UCSD-AML1 (cell line): ENCODE measurements at regions not wholly inside any gene's neighbourhood (a gene's known extent, or its start where the extent isn't known, plus 50 kb on each side); places are given as distances from the start of the nearest gene placed in this dataset.

Experiments used
- DNase-seq: peaks from one replicate; lab custom pipeline; 2025; ENCODE audit not compliant: unreplicated experiment; lab: John Stamatoyannopoulos, UW

GRCh38 chr18:73478191-73478590 lies 610.4 kb upstream of the NETO1 start:
- DNase-seq = no peak

- no peak for DNase-seq
Observed at GRCh38 chr18:73476031-73476430, 608.2 kb upstream of the NETO1 start.

GRCh38 chr18:73462092-73462491 lies 594.3 kb upstream of the NETO1 start:
- no peak for DNase-seq

- no peak for DNase-seq
Observed at GRCh38 chr18:73461780-73462059, 593.9 kb upstream of the NETO1 start.

GRCh38 chr18:73461038-73461779 lies 593.4 kb upstream of the NETO1 start:
- no peak for DNase-seq

GRCh38 chr18:73458186-73458964 lies 590.6 kb upstream of the NETO1 start:
- DNase-seq = no peak

- no peak for DNase-seq
Observed at GRCh38 chr18:73456643-73457042, 588.9 kb upstream of the NETO1 start.

- DNase-seq = no peak
Observed at GRCh38 chr18:73452866-73453265, 585.1 kb upstream of the NETO1 start.

GRCh38 chr18:73446502-73446901 lies 578.7 kb upstream of the NETO1 start:
- DNase-seq = no peak

GRCh38 chr18:73431620-73432019 lies 563.8 kb upstream of the NETO1 start:
- no peak for DNase-seq

- DNase-seq = no peak
Observed at GRCh38 chr18:73421010-73421409, 553.2 kb upstream of the NETO1 start.

- DNase-seq = no peak
Observed at GRCh38 chr18:73419531-73419930, 551.7 kb upstream of the NETO1 start.

GRCh38 chr18:73414598-73414997 lies 546.8 kb upstream of the NETO1 start:
- DNase-seq = no peak

- DNase-seq = no peak
Observed at GRCh38 chr18:73414069-73414468, 546.3 kb upstream of the NETO1 start.

- DNase-seq = no peak
Observed at GRCh38 chr18:73409242-73409641, 541.5 kb upstream of the NETO1 start.

- peak; percentile 26 for DNase-seq
Observed at GRCh38 chr18:73408469-73408868, 540.7 kb upstream of the NETO1 start.

- peak; percentile 15 for DNase-seq
Observed at GRCh38 chr18:73407506-73407905, 539.7 kb upstream of the NETO1 start.

- no peak for DNase-seq
Observed at GRCh38 chr18:73384246-73384645, 516.5 kb upstream of the NETO1 start.

- DNase-seq = no peak
Observed at GRCh38 chr18:73381699-73382036, 513.9 kb upstream of the NETO1 start.

GRCh38 chr18:73381016-73381698 lies 513.4 kb upstream of the NETO1 start:
- DNase-seq = no peak

- no peak for DNase-seq
Observed at GRCh38 chr18:73366713-73367112, 498.9 kb upstream of the NETO1 start.

- DNase-seq = no peak
Observed at GRCh38 chr18:73365018-73365417, 497.2 kb upstream of the NETO1 start.
